ENCODE measurements at regions not wholly inside any gene's neighbourhood (a gene's known extent, or its start where the extent isn't known, plus 50 kb on each side); places are given as distances from the start of the nearest gene placed in this dataset.

GRCh38 chr1:96256130-96256790 is 465.3 kb upstream of the PTBP2 start:
- Mint-ChIP-seq H3K36me3 (no peaks in the 10 kb centered on the region), H3K27me3 (ENCODE audit: low read depth in 3 of 3) (peaks cover 0 to 4% (median 2%) of the 10 kb centered on the region in 3 donors), H3K4me3 (no peak overlapping the region), H3K9me3 (peaks cover 0 to 2% (median 2%) of the 10 kb centered on the region in 7 donors), H3K27ac (no peak overlapping the region), H3K4me1 (no peaks in the 10 kb centered on the region)
- Histone ChIP-seq H3K27ac (ENCODE audit: low read depth in 1 of 2, low read length in 2 of 2) (no peak overlapping the region), H3K27me3 (ENCODE audit: control insufficient read depth in 2 of 2, insufficient read depth in 2 of 2, low read length in 2 of 2) (no peaks in the 10 kb centered on the region), H3K4me3 (replicated peaks in 1 of 3; ENCODE audit: low read depth in 2 of 3, low read length in 3 of 3) (no peak overlapping the region), H3K4me2 (replicated peaks; ENCODE audit: extremely low read depth, low read length, poor library complexity, severe bottlenecking) (no peak overlapping the region), H3K4me1 (ENCODE audit: control insufficient read depth in 1 of 2, insufficient read depth in 2 of 2, low read length in 2 of 2) (no peaks in the 10 kb centered on the region), H3K36me3 (replicated peaks in 1 of 2; ENCODE audit: control insufficient read depth in 1 of 2, insufficient read depth in 2 of 2, low read length in 2 of 2) (no peaks in the 10 kb centered on the region), H3K79me2 (ENCODE audit: insufficient read depth, low read length) (no peaks in the 10 kb centered on the region), H3K9ac (ENCODE audit: insufficient read depth, low read length, poor library complexity, severe bottlenecking) (no peak overlapping the region), H4K20me1 (ENCODE audit: insufficient read depth, low read length) (no peaks in the 10 kb centered on the region), H3K9me3 (replicated peaks in 1 of 2; ENCODE audit: control insufficient read depth in 1 of 2, insufficient read depth in 1 of 2, low read length in 2 of 2) (no peaks in the 10 kb centered on the region), H2AFZ (ENCODE audit: insufficient read depth, low read depth, low read length, poor library complexity, severe bottlenecking) (no peak overlapping the region)
- TF ChIP-seq CTCF (IDR thresholded peaks at IDR 0.05) = no peak
- intact Hi-C loops (cut with micrococcal nuclease) = no loop called here
- WGBS (ENCODE audit: insufficient coverage) = no CpG with 5 or more reads among the region's 3 CpGs
- no peak for DNase-seq

- Histone ChIP-seq H3K4me1 (ENCODE audit: control insufficient read depth in 1 of 2, insufficient read depth in 2 of 2, low read length in 2 of 2) (no peaks in the 10 kb centered on the region), H3K4me2 (replicated peaks; ENCODE audit: extremely low read depth, low read length, poor library complexity, severe bottlenecking) (no peak overlapping the region), H4K20me1 (ENCODE audit: insufficient read depth, low read length) (no peaks in the 10 kb centered on the region), H3K4me3 (replicated peaks in 1 of 3; ENCODE audit: low read depth in 2 of 3, low read length in 3 of 3) (no peak overlapping the region), H3K79me2 (ENCODE audit: insufficient read depth, low read length) (no peaks in the 10 kb centered on the region), H3K9me3 (replicated peaks in 1 of 2; ENCODE audit: control insufficient read depth in 1 of 2, insufficient read depth in 1 of 2, low read length in 2 of 2) (no peaks in the 10 kb centered on the region), H3K9ac (ENCODE audit: insufficient read depth, low read length, poor library complexity, severe bottlenecking) (no peak overlapping the region), H3K36me3 (replicated peaks in 1 of 2; ENCODE audit: control insufficient read depth in 1 of 2, insufficient read depth in 2 of 2, low read length in 2 of 2) (no peaks in the 10 kb centered on the region), H2AFZ (ENCODE audit: insufficient read depth, low read depth, low read length, poor library complexity, severe bottlenecking) (no peak overlapping the region), H3K27ac (ENCODE audit: low read depth in 1 of 2, low read length in 2 of 2) (no peak overlapping the region), H3K27me3 (ENCODE audit: control insufficient read depth in 2 of 2, insufficient read depth in 2 of 2, low read length in 2 of 2) (no peaks in the 10 kb centered on the region)
- Mint-ChIP-seq H3K4me3 (no peak overlapping the region), H3K27ac (no peak overlapping the region), H3K27me3 (ENCODE audit: low read depth in 3 of 3) (peaks cover 0 to 4% (median 2%) of the 10 kb centered on the region in 3 donors), H3K4me1 (no peaks in the 10 kb centered on the region), H3K36me3 (no peaks in the 10 kb centered on the region), H3K9me3 (peaks cover 0 to 4% (median 2%) of the 10 kb centered on the region in 7 donors)
- 60% methylated on average over 2 of the region's 2 CpGs for WGBS (ENCODE audit: insufficient coverage)
- intact Hi-C loops (cut with micrococcal nuclease) = no loop called here
- DNase-seq = no peak
- no peak for TF ChIP-seq CTCF (IDR thresholded peaks at IDR 0.05)
Observed at GRCh38 chr1:96259399-96259798, 462.2 kb upstream of the PTBP2 start.

All from CD14-positive monocyte (primary cell).